OCI-LY1 (cell line): ENCODE measurements at regions not wholly inside any gene's neighbourhood (a gene's known extent, or its start where the extent isn't known, plus 50 kb on each side); places are given as distances from the start of the nearest gene placed in this dataset.

ENCODE experiments used
- EZH2 ChIP-seq: fragments of 200-600 bp; sonication (generic), shearing (Covaris generic); IDR thresholded peaks from 2 replicates; pipeline ENCODE4 v1.8.0; 2017; ENCODE audit warnings: borderline replicate concordance, mixed run types, mild to moderate bottlenecking, antibody characterized with exemption, low read length, moderate library complexity, mixed read lengths
- TF ChIP-seq, protein P1 (sequence below): fragments of 200-600 bp; sonication (generic), shearing (Covaris generic); IDR thresholded peaks from 2 replicates; pipeline ENCODE4 v1.5.1; 2017; ENCODE audit warnings: mild to moderate bottlenecking, antibody characterized with exemption, low read length, moderate library complexity, mixed read lengths

- TF ChIP-seq, protein P1, sequence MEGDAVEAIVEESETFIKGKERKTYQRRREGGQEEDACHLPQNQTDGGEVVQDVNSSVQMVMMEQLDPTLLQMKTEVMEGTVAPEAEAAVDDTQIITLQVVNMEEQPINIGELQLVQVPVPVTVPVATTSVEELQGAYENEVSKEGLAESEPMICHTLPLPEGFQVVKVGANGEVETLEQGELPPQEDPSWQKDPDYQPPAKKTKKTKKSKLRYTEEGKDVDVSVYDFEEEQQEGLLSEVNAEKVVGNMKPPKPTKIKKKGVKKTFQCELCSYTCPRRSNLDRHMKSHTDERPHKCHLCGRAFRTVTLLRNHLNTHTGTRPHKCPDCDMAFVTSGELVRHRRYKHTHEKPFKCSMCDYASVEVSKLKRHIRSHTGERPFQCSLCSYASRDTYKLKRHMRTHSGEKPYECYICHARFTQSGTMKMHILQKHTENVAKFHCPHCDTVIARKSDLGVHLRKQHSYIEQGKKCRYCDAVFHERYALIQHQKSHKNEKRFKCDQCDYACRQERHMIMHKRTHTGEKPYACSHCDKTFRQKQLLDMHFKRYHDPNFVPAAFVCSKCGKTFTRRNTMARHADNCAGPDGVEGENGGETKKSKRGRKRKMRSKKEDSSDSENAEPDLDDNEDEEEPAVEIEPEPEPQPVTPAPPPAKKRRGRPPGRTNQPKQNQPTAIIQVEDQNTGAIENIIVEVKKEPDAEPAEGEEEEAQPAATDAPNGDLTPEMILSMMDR, result no peak
- no peak for TF ChIP-seq EZH2
Measured at GRCh38 chr20:6838181-6838826, 70.8 kb downstream of the BMP2 start.
